ENCODE measurements at regions not wholly inside any gene's neighbourhood (a gene's known extent, or its start where the extent isn't known, plus 50 kb on each side); places are given as distances from the start of the nearest gene placed in this dataset.

GRCh38 chr13:37934339-37935191, 65.0 kb upstream of the TRPC4 start:
- no peak for DNase-seq

- no peak for DNase-seq
Observed at GRCh38 chr13:37929308-37929707, 59.7 kb upstream of the TRPC4 start.

GRCh38 chr13:37927561-37927960, 58.0 kb upstream of the TRPC4 start:
- no peak for DNase-seq

GRCh38 chr13:37925878-37926473, 56.4 kb upstream of the TRPC4 start:
- DNase-seq, result no peak

- no peak for DNase-seq
Observed at GRCh38 chr13:37923236-37923635, 53.7 kb upstream of the TRPC4 start.

- no peak for DNase-seq
Observed at GRCh38 chr13:37919329-37919880, 49.8 kb upstream of the TRPC4 start.

All from nucleus accumbens (tissue), 56 donors.